Breast epithelium (tissue), 3 donors: ENCODE measurements at regions not wholly inside any gene's neighbourhood (a gene's known extent, or its start where the extent isn't known, plus 50 kb on each side); places are given as distances from the start of the nearest gene placed in this dataset.

Experiments
- CTCF ChIP-seq, 3 donors: fragments of 450-650 bp; IDR thresholded peaks; one replicate each; pipeline ENCODE4 v1.5.1; 2016 to 2017; ENCODE audit warnings: antibody characterized with exemption in 3 of 3, mild to moderate bottlenecking in 3 of 3, moderate library complexity in 3 of 3
- POLR2A ChIP-seq: fragments of 450-650 bp; IDR thresholded peaks from one replicate; pipeline ENCODE4 v1.6.1; 2016; ENCODE audit warnings: antibody characterized with exemption, mild to moderate bottlenecking, moderate library complexity
- POLR2AphosphoS5 ChIP-seq, 3 donors: sonication (generic); formaldehyde crosslinking; IDR thresholded peaks; one replicate each; pipeline ENCODE4 v1.6.1; 2017; ENCODE audit warnings: antibody characterized with exemption in 3 of 3

GRCh38 chr18:34055227-34055626 is 169.5 kb downstream of the NOL4 start:
- TF ChIP-seq POLR2AphosphoS5 (IDR thresholded peaks at IDR 0.05) (no peak), CTCF (IDR thresholded peaks at IDR 0.05) (no peak), POLR2A (no peak)
